GM19463 (cell line): ENCODE measurements at regions not wholly inside any gene's neighbourhood (a gene's known extent, or its start where the extent isn't known, plus 50 kb on each side); places are given as distances from the start of the nearest gene placed in this dataset.
"Not testable (repeated sequence)": the region's sequence is repeated elsewhere in the genome, so short reads cannot be mapped to it uniquely, and the experiment has no call there.

Experiments used
- ATAC-seq: cut with Tn5 transposase; IDR thresholded peaks from one replicate; pipeline ENCODE4 v1.9.1; 2021; ENCODE audit warnings: mild to moderate bottlenecking, moderate library complexity; ENCODE audit not compliant: unreplicated experiment

GRCh38 chr6:11304946-11305345, 72.5 kb upstream of the NEDD9 start:
- ATAC-seq: no peak

- ATAC-seq: not testable (repeated sequence)
Measured at GRCh38 chr6:11299876-11300428, 67.5 kb upstream of the NEDD9 start.

- not testable (repeated sequence) for ATAC-seq
Measured at GRCh38 chr6:11299421-11299784, 66.9 kb upstream of the NEDD9 start.

GRCh38 chr6:11298651-11299420, 66.4 kb upstream of the NEDD9 start:
- ATAC-seq: no peak

GRCh38 chr6:11297376-11297729, 64.9 kb upstream of the NEDD9 start:
- no peak for ATAC-seq

- no peak for ATAC-seq
Measured at GRCh38 chr6:11296449-11297375, 64.2 kb upstream of the NEDD9 start.

GRCh38 chr6:11295969-11296368, 63.5 kb upstream of the NEDD9 start:
- ATAC-seq: no peak

- ATAC-seq: no peak
Measured at GRCh38 chr6:11294228-11294627, 61.8 kb upstream of the NEDD9 start.

GRCh38 chr6:11292594-11293236, 60.2 kb upstream of the NEDD9 start:
- no peak for ATAC-seq

- peak; percentile 28 for ATAC-seq
Measured at GRCh38 chr6:11292091-11292490, 59.6 kb upstream of the NEDD9 start.

- ATAC-seq: peak; percentile 73
Measured at GRCh38 chr6:11291582-11291981, 59.1 kb upstream of the NEDD9 start.

GRCh38 chr6:11290027-11290426, 57.6 kb upstream of the NEDD9 start:
- ATAC-seq: no peak

GRCh38 chr6:11288065-11288464, 55.6 kb upstream of the NEDD9 start:
- no peak for ATAC-seq

GRCh38 chr6:11284996-11285395, 52.5 kb upstream of the NEDD9 start:
- no peak for ATAC-seq

GRCh38 chr6:11283629-11284028, 51.2 kb upstream of the NEDD9 start:
- ATAC-seq: no peak

- ATAC-seq: no peak
Measured at GRCh38 chr6:11282875-11283274, 50.4 kb upstream of the NEDD9 start.
